ENCODE measurements at regions not wholly inside any gene's neighbourhood (a gene's known extent, or its start where the extent isn't known, plus 50 kb on each side); places are given as distances from the start of the nearest gene placed in this dataset.

- no peak for TF ChIP-seq CTCF (conservative IDR thresholded peaks at IDR 0.05 in 1 of 2, IDR thresholded peaks at IDR 0.05 in 1 of 2; ENCODE audit: extremely low read depth in 1 of 2, insufficient read depth in 1 of 2, low read depth in 1 of 2, low read length in 2 of 2)
- no peak for TF ChIP-seq EZH2 (IDR thresholded peaks at IDR 0.05; ENCODE audit: borderline replicate concordance, low read length)
Measured at GRCh38 chr9:107734256-107735013, 244.9 kb upstream of the KLF4 start.
